Breast epithelium (tissue), 4 donors: ENCODE measurements at regions not wholly inside any gene's neighbourhood (a gene's known extent, or its start where the extent isn't known, plus 50 kb on each side); places are given as distances from the start of the nearest gene placed in this dataset.

Source experiments
- DNase-seq, 2 donors: peaks; one replicate each; pipeline ENCODE4 v3.0.0-alpha.2; 2019; ENCODE audit warnings: low spot score in 2 of 2
- H3K27ac ChIP-seq, 2 donors: fragments of 200-600 bp; sonication (generic) in 1 of 2; one replicate each; pipeline ENCODE4 v1.5.1; 2016 to 2019; ENCODE audit warnings: mild to moderate bottlenecking in 1 of 2
- H3K27me3 ChIP-seq, 2 donors: fragments of 200-600 bp; sonication (generic) in 1 of 2; one replicate each; pipeline versions ENCODE4 v1.5.1 to v1.6.0; 2017 to 2019; ENCODE audit warnings: control low read depth in 1 of 2, mild to moderate bottlenecking in 1 of 2
- H3K36me3 ChIP-seq: fragments of 200-600 bp; one replicate; pipeline ENCODE4 v1.5.1; 2019
- H3K4me1 ChIP-seq, 2 donors: fragments of 200-600 bp; sonication (generic); one replicate each; pipeline ENCODE4 v1.5.1; 2016 to 2019; ENCODE audit warnings: control low read depth in 1 of 2
- H3K4me3 ChIP-seq, 3 donors: fragments of 200-600 bp; sonication (generic); 1 replicate in 2 of 3; 2 replicates in 1 of 3; pipeline ENCODE4 v1.5.1; 2016 to 2019; ENCODE audit warnings: mild to moderate bottlenecking in 3 of 3, moderate library complexity in 2 of 3
- H3K9me3 ChIP-seq, 2 donors: fragments of 200-600 bp; sonication (generic) in 1 of 2; one replicate each; pipeline ENCODE4 v1.5.1; 2016 to 2019; ENCODE audit warnings: control low read depth in 1 of 2
- POLR2A ChIP-seq: fragments of 450-650 bp; IDR thresholded peaks from one replicate; pipeline ENCODE4 v1.6.1; 2016; ENCODE audit warnings: antibody characterized with exemption, mild to moderate bottlenecking, moderate library complexity
- POLR2AphosphoS5 ChIP-seq, 3 donors: sonication (generic); formaldehyde crosslinking; IDR thresholded peaks; one replicate each; pipeline ENCODE4 v1.6.1; 2017; ENCODE audit warnings: antibody characterized with exemption in 3 of 3
- intact Hi-C: fragments of 100-400 bp; cut with DNase I; formaldehyde crosslinking; loops from one replicate; pipeline ENCODE4 v1.15.1; 2023; ENCODE audit warnings: low total_unique reads
- TF ChIP-seq, protein P1 (sequence below), 3 donors: fragments of 450-650 bp; IDR thresholded peaks; one replicate each; pipeline ENCODE4 v1.5.1; 2016 to 2017; ENCODE audit warnings: antibody characterized with exemption in 3 of 3, mild to moderate bottlenecking in 3 of 3, moderate library complexity in 3 of 3

DNA sequence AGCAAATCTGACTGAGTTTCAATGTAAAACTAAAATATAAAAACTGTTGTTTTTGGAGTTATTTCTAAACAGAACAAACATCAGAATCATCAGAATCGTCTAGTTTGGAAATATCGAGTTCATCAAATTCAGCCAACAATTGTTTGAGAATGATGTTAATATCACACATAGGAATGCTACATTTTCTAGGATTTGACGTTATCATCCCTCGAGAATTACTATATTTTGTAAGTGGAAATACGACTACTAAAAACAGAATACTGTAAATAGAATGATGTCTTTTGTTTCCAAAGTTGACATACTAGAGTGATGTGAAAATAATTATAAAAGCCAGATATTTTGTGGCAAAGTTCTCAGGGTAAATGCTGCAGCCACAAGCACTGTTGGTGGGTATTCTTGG, 805.9 kb downstream of the TLE1 start:
- no peaks in the 10 kb centered on the region for H3K27me3 ChIP-seq
- no peaks in the 10 kb centered on the region for H3K4me1 ChIP-seq
- no peaks in the 10 kb centered on the region for H3K9me3 ChIP-seq
- no peak overlapping the region for H3K27ac ChIP-seq
- H3K36me3 ChIP-seq, result no peaks in the 10 kb centered on the region
- intact Hi-C loops, result no loop called here
- no peak overlapping the region for H3K4me3 ChIP-seq
- no peak for DNase-seq
- TF ChIP-seq POLR2AphosphoS5 (IDR thresholded peaks at IDR 0.05) (no peak), POLR2A (no peak)
- TF ChIP-seq, protein P1, sequence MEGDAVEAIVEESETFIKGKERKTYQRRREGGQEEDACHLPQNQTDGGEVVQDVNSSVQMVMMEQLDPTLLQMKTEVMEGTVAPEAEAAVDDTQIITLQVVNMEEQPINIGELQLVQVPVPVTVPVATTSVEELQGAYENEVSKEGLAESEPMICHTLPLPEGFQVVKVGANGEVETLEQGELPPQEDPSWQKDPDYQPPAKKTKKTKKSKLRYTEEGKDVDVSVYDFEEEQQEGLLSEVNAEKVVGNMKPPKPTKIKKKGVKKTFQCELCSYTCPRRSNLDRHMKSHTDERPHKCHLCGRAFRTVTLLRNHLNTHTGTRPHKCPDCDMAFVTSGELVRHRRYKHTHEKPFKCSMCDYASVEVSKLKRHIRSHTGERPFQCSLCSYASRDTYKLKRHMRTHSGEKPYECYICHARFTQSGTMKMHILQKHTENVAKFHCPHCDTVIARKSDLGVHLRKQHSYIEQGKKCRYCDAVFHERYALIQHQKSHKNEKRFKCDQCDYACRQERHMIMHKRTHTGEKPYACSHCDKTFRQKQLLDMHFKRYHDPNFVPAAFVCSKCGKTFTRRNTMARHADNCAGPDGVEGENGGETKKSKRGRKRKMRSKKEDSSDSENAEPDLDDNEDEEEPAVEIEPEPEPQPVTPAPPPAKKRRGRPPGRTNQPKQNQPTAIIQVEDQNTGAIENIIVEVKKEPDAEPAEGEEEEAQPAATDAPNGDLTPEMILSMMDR (IDR thresholded peaks at IDR 0.05), result no peak

DNA sequence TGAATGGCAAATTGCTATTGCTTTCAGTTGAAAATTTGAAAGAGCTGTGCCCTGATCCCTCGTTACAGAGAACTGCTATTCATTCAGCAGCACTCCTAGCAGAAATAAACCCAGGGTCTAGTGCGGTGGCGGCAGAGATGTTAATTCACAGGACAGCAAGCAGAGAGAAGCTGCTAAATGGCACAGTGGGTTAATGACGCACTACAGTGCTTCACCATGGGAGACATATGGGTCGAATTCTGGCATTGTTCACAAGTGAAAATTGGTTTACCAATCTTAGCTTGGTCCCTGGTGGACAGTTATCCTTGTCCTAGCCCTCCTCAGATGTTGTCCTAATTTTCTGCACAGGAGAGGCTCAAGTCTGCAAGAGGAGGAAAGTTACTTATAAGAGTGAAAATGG, 807.4 kb downstream of the TLE1 start:
- no peak overlapping the region for H3K27ac ChIP-seq

DNA sequence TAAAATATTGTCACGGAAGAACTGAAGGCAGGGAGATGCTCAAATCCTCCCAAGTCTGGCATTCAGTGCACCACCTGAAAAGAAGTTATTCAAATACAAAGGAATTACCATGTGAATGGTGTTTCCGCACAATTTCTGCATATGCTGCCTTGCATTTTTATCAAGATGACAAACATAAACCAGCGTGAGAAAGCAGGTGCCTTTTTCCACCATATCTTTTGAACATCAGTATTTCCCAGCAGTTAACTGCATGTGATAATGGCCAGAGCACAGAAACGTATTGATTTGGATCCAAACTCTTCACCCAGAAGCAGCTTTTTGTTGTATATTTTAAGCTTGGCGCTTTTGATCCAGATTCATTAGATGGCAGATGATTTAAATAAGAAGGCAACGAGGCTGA, 808.0 kb downstream of the TLE1 start:
- Histone ChIP-seq H3K4me3 (no peak overlapping the region), H3K27me3 (no peaks in the 10 kb centered on the region), H3K27ac (no peak overlapping the region), H3K4me1 (no peaks in the 10 kb centered on the region), H3K9me3 (no peaks in the 10 kb centered on the region), H3K36me3 (no peaks in the 10 kb centered on the region)
- TF ChIP-seq POLR2AphosphoS5 (IDR thresholded peaks at IDR 0.05) (no peak), POLR2A (no peak)
- TF ChIP-seq, protein P1 (IDR thresholded peaks at IDR 0.05), result no peak
- intact Hi-C loops, result no loop called here
- DNase-seq, result no peak

More for the DNA sequence above, 807.4 kb downstream of the TLE1 start:
- H3K36me3 ChIP-seq, result no peaks in the 10 kb centered on the region
- H3K9me3 ChIP-seq, result no peaks in the 10 kb centered on the region
- TF ChIP-seq POLR2A, result no peak
- TF ChIP-seq POLR2AphosphoS5 (IDR thresholded peaks at IDR 0.05), result no peak
- TF ChIP-seq, protein P1 (IDR thresholded peaks at IDR 0.05), result no peak
- DNase-seq, result no peak
- H3K27me3 ChIP-seq, result no peaks in the 10 kb centered on the region
- intact Hi-C loops, result no loop called here
- H3K4me3 ChIP-seq, result no peak overlapping the region
- H3K4me1 ChIP-seq, result no peaks in the 10 kb centered on the region

DNA sequence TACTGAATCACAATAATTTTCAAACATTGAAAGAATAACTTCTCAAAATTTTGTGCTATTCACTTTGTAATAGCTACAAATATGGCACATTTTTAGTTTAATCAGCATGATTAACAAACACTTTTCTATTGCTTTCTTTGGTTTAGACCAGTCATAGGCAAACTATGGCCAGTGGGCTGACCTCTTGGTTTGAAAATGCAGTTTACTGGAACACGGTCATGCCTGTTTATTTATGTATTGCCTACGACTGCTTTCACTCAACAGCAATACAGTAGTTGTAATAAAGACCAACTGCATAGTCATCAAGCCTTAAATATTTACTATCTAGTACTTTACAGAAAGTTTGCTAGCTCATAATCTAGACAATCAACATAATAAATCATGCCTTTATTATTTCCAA, 810.8 kb downstream of the TLE1 start:
- H3K9me3 ChIP-seq, result no peaks in the 10 kb centered on the region
- no peak overlapping the region for H3K27ac ChIP-seq
- H3K4me1 ChIP-seq, result no peaks in the 10 kb centered on the region
- H3K27me3 ChIP-seq, result no peaks in the 10 kb centered on the region
- intact Hi-C loops, result no loop called here
- TF ChIP-seq, protein P1 (IDR thresholded peaks at IDR 0.05), result no peak
- TF ChIP-seq POLR2A (no peak), POLR2AphosphoS5 (IDR thresholded peaks at IDR 0.05) (no peak)
- no peak overlapping the region for H3K4me3 ChIP-seq
- H3K36me3 ChIP-seq, result no peaks in the 10 kb centered on the region
- no peak for DNase-seq

DNA sequence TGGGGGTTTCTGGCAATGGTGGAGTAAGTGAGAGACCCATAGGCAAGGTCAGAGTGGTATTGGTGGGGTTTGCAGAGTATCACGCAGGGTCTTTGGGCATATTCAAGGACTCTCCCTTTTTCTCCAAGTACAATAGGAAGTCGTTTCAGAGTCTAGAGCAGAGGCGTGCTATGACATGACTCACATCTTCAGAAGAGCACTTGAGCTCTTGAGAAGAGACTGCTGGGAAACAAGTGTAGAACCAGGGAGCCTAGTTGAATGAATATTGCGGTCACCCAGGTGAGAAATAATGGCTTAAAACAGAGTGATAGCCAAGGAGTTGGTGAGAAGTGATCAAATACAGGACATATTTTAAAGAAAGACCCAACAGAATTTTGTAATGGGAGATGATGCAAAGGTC, 813.4 kb downstream of the TLE1 start:
- intact Hi-C loops, result no loop called here
- no peak for TF ChIP-seq POLR2AphosphoS5 (IDR thresholded peaks at IDR 0.05)

DNA sequence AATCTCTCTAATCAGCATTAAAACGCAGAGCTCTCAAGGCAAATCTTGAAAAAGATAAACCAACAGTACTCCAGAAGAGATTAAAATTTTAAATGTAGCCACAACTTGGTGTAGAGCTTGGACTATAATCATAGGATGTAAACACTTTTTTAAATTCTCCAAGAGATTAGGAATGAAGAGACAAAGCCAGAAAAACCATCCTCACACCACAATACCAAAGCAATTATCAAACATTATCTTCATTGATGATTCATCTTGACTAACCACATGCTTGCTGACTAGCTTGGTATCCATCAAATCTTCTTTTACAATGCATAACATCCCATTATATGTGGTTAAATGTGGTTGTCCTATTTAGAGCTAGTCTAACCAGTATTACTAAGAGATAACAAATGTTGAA, 815.1 kb downstream of the TLE1 start:
- TF ChIP-seq, protein P1 (IDR thresholded peaks at IDR 0.05), result no peak
- no peak for TF ChIP-seq POLR2A
- no peak for TF ChIP-seq POLR2AphosphoS5 (IDR thresholded peaks at IDR 0.05)
- DNase-seq, result no peak
- intact Hi-C loops, result loop anchor here (5.0 kb wide), 1 partner anchor 127 kb away; no protein-coding TSS in a partner anchor
- no peaks in the 10 kb centered on the region for H3K27me3 ChIP-seq
- no peaks in the 10 kb centered on the region for H3K9me3 ChIP-seq
- no peak overlapping the region for H3K27ac ChIP-seq
- no peaks in the 10 kb centered on the region for H3K4me1 ChIP-seq
- no peak overlapping the region for H3K4me3 ChIP-seq
- H3K36me3 ChIP-seq, result no peaks in the 10 kb centered on the region

More for the DNA sequence above, 813.4 kb downstream of the TLE1 start:
- DNase-seq, result no peak
- Histone ChIP-seq H3K27me3 (no peaks in the 10 kb centered on the region), H3K9me3 (no peaks in the 10 kb centered on the region), H3K4me1 (no peaks in the 10 kb centered on the region), H3K4me3 (no peak overlapping the region), H3K27ac (no peak overlapping the region), H3K36me3 (no peaks in the 10 kb centered on the region)
